ENCODE measurements at regions not wholly inside any gene's neighbourhood (a gene's known extent, or its start where the extent isn't known, plus 50 kb on each side); places are given as distances from the start of the nearest gene placed in this dataset.

DNA sequence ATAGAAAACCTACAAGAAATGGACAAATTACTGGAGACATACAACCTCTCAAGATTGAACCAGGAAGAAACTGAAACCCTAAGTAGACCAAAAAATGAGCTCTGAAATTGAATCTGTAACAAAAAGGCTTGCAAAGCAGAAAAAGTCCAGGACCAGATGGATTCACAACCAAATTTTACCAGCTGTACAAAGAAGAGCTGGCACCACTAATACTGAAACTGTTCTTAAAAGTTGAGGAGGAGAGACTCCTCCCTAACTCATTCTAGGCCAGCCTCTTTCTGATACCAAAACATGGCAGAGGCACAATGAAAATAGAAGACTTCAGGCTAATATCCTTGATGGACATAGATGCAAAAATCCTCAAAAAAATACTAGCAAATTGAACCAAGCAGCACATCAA is 542.3 kb downstream of the CYLC2 start:
- no peaks in the 10 kb centered on the region for H3K36me3 ChIP-seq (ENCODE audit: control insufficient read depth in 2 of 2, insufficient read depth in 1 of 2, low read length in 2 of 2)
- ChIA-PET POLR2A (no interaction called here), CTCF (no interaction called here)
- H3K4me3 ChIP-seq (ENCODE audit: low read depth, low read length) = no peak overlapping the region
- TF ChIP-seq ZNF391 (tag by site-specific recombination; IDR thresholded peaks at IDR 0.05; ENCODE audit: borderline replicate concordance, low read depth) (no peak), EGR2 (tag by site-specific recombination; IDR thresholded peaks at IDR 0.05; ENCODE audit: low read depth) (no peak), SP3 (tag by site-specific recombination; IDR thresholded peaks at IDR 0.05) (no peak), ZIC2 (tag by site-specific recombination; IDR thresholded peaks at IDR 0.05) (no peak), YY1 (tag by site-specific recombination; IDR thresholded peaks at IDR 0.05) (no peak), ZBTB7A (tag by site-specific recombination; IDR thresholded peaks at IDR 0.05; ENCODE audit: low read depth) (no peak)
- TF ChIP-seq, protein P1, sequence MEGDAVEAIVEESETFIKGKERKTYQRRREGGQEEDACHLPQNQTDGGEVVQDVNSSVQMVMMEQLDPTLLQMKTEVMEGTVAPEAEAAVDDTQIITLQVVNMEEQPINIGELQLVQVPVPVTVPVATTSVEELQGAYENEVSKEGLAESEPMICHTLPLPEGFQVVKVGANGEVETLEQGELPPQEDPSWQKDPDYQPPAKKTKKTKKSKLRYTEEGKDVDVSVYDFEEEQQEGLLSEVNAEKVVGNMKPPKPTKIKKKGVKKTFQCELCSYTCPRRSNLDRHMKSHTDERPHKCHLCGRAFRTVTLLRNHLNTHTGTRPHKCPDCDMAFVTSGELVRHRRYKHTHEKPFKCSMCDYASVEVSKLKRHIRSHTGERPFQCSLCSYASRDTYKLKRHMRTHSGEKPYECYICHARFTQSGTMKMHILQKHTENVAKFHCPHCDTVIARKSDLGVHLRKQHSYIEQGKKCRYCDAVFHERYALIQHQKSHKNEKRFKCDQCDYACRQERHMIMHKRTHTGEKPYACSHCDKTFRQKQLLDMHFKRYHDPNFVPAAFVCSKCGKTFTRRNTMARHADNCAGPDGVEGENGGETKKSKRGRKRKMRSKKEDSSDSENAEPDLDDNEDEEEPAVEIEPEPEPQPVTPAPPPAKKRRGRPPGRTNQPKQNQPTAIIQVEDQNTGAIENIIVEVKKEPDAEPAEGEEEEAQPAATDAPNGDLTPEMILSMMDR (tag by site-specific recombination; IDR thresholded peaks at IDR 0.05) = no peak
- TF ChIP-seq, protein P2, sequence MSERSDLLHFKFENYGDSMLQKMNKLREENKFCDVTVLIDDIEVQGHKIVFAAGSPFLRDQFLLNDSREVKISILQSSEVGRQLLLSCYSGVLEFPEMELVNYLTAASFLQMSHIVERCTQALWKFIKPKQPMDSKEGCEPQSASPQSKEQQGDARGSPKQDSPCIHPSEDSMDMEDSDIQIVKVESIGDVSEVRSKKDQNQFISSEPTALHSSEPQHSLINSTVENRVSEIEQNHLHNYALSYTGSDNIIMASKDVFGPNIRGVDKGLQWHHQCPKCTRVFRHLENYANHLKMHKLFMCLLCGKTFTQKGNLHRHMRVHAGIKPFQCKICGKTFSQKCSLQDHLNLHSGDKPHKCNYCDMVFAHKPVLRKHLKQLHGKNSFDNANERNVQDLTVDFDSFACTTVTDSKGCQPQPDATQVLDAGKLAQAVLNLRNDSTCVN (tag by site-specific recombination; optimal IDR thresholded peaks at IDR 0.05) = no peak
- TF ChIP-seq, protein P3, sequence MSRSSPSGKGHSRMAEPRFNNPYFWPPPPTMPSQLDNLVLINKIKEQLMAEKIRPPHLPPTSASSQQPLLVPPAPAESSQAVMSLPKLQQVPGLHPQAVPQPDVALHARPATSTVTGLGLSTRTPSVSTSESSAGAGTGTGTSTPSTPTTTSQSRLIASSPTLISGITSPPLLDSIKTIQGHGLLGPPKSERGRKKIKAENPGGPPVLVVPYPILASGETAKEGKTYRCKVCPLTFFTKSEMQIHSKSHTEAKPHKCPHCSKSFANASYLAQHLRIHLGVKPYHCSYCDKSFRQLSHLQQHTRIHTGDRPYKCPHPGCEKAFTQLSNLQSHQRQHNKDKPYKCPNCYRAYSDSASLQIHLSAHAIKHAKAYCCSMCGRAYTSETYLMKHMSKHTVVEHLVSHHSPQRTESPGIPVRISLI (tag by site-specific recombination; IDR thresholded peaks at IDR 0.05) = no peak
- H3K9me3 ChIP-seq (ENCODE audit: control insufficient read depth, insufficient read depth, low read depth, low read length) = no peaks in the 10 kb centered on the region
- no peak overlapping the region for H3K27ac ChIP-seq (ENCODE audit: extremely low read depth, low read depth, low read length)
- no peaks in the 10 kb centered on the region for H3K4me1 ChIP-seq (ENCODE audit: control insufficient read depth, insufficient read depth, low read length)

DNA sequence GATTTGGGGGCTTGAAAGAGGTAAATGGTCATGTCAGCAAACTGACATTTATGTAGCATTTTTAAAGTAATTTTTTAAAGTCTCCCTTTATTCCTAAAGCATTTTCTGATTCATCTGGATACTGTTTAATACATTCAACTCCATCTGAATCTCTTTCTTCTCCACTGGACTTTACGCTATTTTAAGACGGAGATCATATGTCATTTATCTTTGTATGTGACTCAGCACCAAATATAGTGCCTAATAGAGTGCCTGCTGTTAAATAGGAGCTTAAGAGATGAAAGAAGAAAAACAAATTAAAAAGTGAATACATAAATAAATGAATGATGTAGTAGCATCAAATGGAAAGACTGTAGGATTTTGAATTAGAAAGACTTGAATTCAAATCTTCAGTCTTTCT is 548.8 kb upstream of the SMC2 start:
- ChIA-PET CTCF (no interaction called here), POLR2A (no interaction called here)
- no peak overlapping the region for H3K4me3 ChIP-seq (ENCODE audit: low read depth, low read length)
- no peaks in the 10 kb centered on the region for H3K36me3 ChIP-seq (ENCODE audit: control insufficient read depth in 2 of 2, insufficient read depth in 1 of 2, low read length in 2 of 2)
- TF ChIP-seq, protein P4, sequence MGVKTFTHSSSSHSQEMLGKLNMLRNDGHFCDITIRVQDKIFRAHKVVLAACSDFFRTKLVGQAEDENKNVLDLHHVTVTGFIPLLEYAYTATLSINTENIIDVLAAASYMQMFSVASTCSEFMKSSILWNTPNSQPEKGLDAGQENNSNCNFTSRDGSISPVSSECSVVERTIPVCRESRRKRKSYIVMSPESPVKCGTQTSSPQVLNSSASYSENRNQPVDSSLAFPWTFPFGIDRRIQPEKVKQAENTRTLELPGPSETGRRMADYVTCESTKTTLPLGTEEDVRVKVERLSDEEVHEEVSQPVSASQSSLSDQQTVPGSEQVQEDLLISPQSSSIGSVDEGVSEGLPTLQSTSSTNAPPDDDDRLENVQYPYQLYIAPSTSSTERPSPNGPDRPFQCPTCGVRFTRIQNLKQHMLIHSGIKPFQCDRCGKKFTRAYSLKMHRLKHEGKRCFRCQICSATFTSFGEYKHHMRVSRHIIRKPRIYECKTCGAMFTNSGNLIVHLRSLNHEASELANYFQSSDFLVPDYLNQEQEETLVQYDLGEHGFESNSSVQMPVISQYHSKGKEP (tag by site-specific recombination; IDR thresholded peaks at IDR 0.05) = no peak
- TF ChIP-seq ZNF175 (tag by site-specific recombination; IDR thresholded peaks at IDR 0.05) (no peak), ZNF16 (tag by site-specific recombination; IDR thresholded peaks at IDR 0.05; ENCODE audit: low read depth) (no peak)
- no peaks in the 10 kb centered on the region for H3K9me3 ChIP-seq (ENCODE audit: control insufficient read depth, insufficient read depth, low read depth, low read length)
- H3K27ac ChIP-seq (ENCODE audit: extremely low read depth, low read depth, low read length) = no peak overlapping the region
- H3K4me1 ChIP-seq (ENCODE audit: control insufficient read depth, insufficient read depth, low read length) = no peaks in the 10 kb centered on the region

DNA sequence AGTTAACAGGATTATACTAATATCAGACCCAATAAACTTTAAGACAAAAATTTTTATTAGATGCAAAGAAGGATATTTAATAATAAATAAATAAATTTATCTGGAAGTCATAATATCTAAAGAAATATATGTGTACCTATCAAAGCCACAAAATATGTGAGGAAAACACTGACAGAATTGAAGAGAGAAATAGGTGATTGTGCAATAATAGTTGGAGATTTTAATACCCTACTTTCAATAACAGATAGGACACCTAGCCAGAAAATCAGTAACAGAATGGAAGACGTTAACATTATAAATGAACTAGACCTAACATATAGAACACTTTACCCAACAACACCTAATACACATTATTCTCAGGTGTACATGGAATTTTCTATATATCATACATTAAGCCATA is 541.4 kb upstream of the SMC2 start:
- CTCF ChIA-PET = no interaction called here
- Histone ChIP-seq H3K9me3 (ENCODE audit: control insufficient read depth, insufficient read depth, low read depth, low read length) (no peaks in the 10 kb centered on the region), H3K36me3 (ENCODE audit: control insufficient read depth in 2 of 2, insufficient read depth in 1 of 2, low read length in 2 of 2) (no peaks in the 10 kb centered on the region), H3K4me3 (ENCODE audit: low read depth, low read length) (no peak overlapping the region), H3K4me1 (ENCODE audit: control insufficient read depth, insufficient read depth, low read length) (no peaks in the 10 kb centered on the region), H3K27ac (ENCODE audit: extremely low read depth, low read depth, low read length) (no peak overlapping the region)
- POLR2A ChIA-PET = no interaction called here
- TF ChIP-seq, protein P5, sequence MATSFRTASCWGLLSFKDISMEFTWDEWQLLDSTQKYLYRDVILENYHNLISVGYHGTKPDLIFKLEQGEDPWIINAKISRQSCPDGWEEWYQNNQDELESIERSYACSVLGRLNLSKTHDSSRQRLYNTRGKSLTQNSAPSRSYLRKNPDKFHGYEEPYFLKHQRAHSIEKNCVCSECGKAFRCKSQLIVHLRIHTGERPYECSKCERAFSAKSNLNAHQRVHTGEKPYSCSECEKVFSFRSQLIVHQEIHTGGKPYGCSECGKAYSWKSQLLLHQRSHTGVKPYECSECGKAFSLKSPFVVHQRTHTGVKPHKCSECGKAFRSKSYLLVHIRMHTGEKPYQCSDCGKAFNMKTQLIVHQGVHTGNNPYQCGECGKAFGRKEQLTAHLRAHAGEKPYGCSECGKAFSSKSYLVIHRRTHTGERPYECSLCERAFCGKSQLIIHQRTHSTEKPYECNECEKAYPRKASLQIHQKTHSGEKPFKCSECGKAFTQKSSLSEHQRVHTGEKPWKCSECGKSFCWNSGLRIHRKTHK (tag by site-specific recombination; IDR thresholded peaks at IDR 0.05) = no peak
- TF ChIP-seq HOXC10 (CRISPR knock-in tag; IDR thresholded peaks at IDR 0.05) (no peak), FEZF1 (tag by site-specific recombination; IDR thresholded peaks at IDR 0.05) (no peak), GLI4 (tag by site-specific recombination; IDR thresholded peaks at IDR 0.05) (no peak)
- TF ChIP-seq, protein P6, sequence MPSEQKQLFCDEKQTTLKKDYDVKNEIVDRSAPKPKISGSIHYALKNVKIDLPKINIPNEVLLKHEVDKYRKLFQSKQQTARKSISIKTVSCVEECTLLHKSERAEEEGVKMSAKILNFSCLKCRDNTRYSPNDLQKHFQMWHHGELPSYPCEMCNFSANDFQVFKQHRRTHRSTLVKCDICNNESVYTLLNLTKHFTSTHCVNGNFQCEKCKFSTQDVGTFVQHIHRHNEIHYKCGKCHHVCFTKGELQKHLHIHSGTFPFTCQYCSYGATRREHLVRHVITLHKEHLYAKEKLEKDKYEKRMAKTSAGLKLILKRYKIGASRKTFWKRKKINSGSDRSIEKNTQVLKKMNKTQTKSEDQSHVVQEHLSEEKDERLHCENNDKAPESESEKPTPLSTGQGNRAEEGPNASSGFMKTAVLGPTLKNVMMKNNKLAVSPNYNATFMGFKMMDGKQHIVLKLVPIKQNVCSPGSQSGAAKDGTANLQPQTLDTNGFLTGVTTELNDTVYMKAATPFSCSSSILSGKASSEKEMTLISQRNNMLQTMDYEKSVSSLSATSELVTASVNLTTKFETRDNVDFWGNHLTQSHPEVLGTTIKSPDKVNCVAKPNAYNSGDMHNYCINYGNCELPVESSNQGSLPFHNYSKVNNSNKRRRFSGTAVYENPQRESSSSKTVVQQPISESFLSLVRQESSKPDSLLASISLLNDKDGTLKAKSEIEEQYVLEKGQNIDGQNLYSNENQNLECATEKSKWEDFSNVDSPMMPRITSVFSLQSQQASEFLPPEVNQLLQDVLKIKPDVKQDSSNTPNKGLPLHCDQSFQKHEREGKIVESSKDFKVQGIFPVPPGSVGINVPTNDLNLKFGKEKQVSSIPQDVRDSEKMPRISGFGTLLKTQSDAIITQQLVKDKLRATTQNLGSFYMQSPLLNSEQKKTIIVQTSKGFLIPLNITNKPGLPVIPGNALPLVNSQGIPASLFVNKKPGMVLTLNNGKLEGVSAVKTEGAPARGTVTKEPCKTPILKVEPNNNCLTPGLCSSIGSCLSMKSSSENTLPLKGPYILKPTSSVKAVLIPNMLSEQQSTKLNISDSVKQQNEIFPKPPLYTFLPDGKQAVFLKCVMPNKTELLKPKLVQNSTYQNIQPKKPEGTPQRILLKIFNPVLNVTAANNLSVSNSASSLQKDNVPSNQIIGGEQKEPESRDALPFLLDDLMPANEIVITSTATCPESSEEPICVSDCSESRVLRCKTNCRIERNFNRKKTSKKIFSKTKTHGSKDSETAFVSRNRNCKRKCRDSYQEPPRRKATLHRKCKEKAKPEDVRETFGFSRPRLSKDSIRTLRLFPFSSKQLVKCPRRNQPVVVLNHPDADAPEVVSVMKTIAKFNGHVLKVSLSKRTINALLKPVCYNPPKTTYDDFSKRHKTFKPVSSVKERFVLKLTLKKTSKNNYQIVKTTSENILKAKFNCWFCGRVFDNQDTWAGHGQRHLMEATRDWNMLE (tag by site-specific recombination; conservative IDR thresholded peaks at IDR 0.05; ENCODE audit: low read depth) = no peak
- TF ChIP-seq, protein P7, sequence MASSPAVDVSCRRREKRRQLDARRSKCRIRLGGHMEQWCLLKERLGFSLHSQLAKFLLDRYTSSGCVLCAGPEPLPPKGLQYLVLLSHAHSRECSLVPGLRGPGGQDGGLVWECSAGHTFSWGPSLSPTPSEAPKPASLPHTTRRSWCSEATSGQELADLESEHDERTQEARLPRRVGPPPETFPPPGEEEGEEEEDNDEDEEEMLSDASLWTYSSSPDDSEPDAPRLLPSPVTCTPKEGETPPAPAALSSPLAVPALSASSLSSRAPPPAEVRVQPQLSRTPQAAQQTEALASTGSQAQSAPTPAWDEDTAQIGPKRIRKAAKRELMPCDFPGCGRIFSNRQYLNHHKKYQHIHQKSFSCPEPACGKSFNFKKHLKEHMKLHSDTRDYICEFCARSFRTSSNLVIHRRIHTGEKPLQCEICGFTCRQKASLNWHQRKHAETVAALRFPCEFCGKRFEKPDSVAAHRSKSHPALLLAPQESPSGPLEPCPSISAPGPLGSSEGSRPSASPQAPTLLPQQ (tag by site-specific recombination; IDR thresholded peaks at IDR 0.05) = no peak
